CD4-positive, alpha-beta T cell (primary cell): ENCODE measurements at regions not wholly inside any gene's neighbourhood (a gene's known extent, or its start where the extent isn't known, plus 50 kb on each side); places are given as distances from the start of the nearest gene placed in this dataset.

ENCODE experiments used
- ATAC-seq: fragments of 200-7000 bp; cut with Tn5 transposase; one replicate; pipeline ENCODE4 v1.10.0; 2022; ENCODE audit warnings: mild to moderate bottlenecking; ENCODE audit not compliant: poor library complexity
- CTCF ChIA-PET: fragments of 350-600 bp; sonication (Branson Sonifier 250); formaldehyde crosslinking; loops from one replicate; lab custom pipeline; 2021; ENCODE audit warnings: antibody characterized with exemption, inconsistent platforms; lab: Charles Lee
- POLR2A ChIA-PET: fragments of 350-600 bp; sonication (Branson Sonifier 250); formaldehyde crosslinking; loops from one replicate; lab custom pipeline; 2021; ENCODE audit warnings: antibody characterized with exemption, inconsistent platforms; lab: Charles Lee
- DNase-seq, 14 experiments: peaks; one replicate each; pipeline ENCODE4 v3.0.0-alpha.2; 2013 to 2020; ENCODE audit warnings: mixed read lengths in 2 of 14
- H3K27ac ChIP-seq, 2 donors: one replicate each; pipeline versions ENCODE4 v1.5.1 to v1.7.0; 2013; ENCODE audit warnings: low read length in 2 of 2, low read depth in 1 of 2, mild to moderate bottlenecking in 1 of 2
- H3K27me3 ChIP-seq, 2 experiments: 1 replicate in 1 of 2; 2 replicates in 1 of 2; pipeline versions ENCODE4 v1.6.1 to v1.7.0; 2013; ENCODE audit warnings: low read length in 2 of 2, control low read depth in 1 of 2, mild to moderate bottlenecking in 1 of 2, moderate library complexity in 1 of 2; ENCODE audit not compliant: insufficient read depth in 2 of 2, control insufficient read depth in 1 of 2
- H3K36me3 ChIP-seq: one replicate; pipeline ENCODE4 v1.6.1; 2013; ENCODE audit warnings: low read length, control low read depth; ENCODE audit not compliant: insufficient read depth
- H3K4me1 ChIP-seq: one replicate; pipeline ENCODE4 v1.6.1; 2013; ENCODE audit warnings: low read length, control low read depth; ENCODE audit not compliant: insufficient read depth
- H3K4me3 ChIP-seq: one replicate; pipeline ENCODE4 v1.5.1; 2013; ENCODE audit warnings: mild to moderate bottlenecking, low read length, moderate library complexity
- H3K9me3 ChIP-seq, 2 experiments: 1 replicate in 1 of 2; 2 replicates in 1 of 2; pipeline versions ENCODE4 v1.6.1 to v1.7.0; 2013; ENCODE audit warnings: low read length in 2 of 2, mild to moderate bottlenecking in 2 of 2, control low read depth in 1 of 2, moderate library complexity in 1 of 2; ENCODE audit not compliant: control insufficient read depth in 1 of 2, insufficient read depth in 1 of 2
- H3K27ac Mint-ChIP-seq: one replicate; pipeline ENCODE4 v1.8.0; 2020; ENCODE audit warnings: mixed read lengths
- H3K27me3 Mint-ChIP-seq: one replicate; pipeline ENCODE4 v1.8.0; 2021; ENCODE audit warnings: mixed read lengths
- H3K36me3 Mint-ChIP-seq: one replicate; pipeline ENCODE4 v1.8.0; 2021; ENCODE audit warnings: low read depth, mixed read lengths
- H3K4me1 Mint-ChIP-seq: one replicate; pipeline ENCODE4 v1.8.0; 2021; ENCODE audit warnings: low read depth, mixed read lengths
- H3K4me3 Mint-ChIP-seq: one replicate; pipeline ENCODE4 v1.8.0; 2020; ENCODE audit warnings: mild to moderate bottlenecking, mixed read lengths
- H3K9me3 Mint-ChIP-seq: one replicate; pipeline ENCODE4 v1.8.0; 2020; ENCODE audit warnings: mixed read lengths
- intact Hi-C, 2 experiments: fragments of 100-400 bp; cut with DNase I in 1 of 2; cut with micrococcal nuclease in 1 of 2; formaldehyde crosslinking; loops; one replicate each; pipeline versions ENCODE4 v1.15.1 to v1.9.0; 2023 to 2025; cut with DNase I, micrococcal nuclease
- TF ChIP-seq, protein P1 (sequence below): fragments of 200-600 bp; IDR thresholded peaks from one replicate; pipeline ENCODE4 v1.8.0; 2022; ENCODE audit warnings: antibody characterized with exemption, mild to moderate bottlenecking

DNA sequence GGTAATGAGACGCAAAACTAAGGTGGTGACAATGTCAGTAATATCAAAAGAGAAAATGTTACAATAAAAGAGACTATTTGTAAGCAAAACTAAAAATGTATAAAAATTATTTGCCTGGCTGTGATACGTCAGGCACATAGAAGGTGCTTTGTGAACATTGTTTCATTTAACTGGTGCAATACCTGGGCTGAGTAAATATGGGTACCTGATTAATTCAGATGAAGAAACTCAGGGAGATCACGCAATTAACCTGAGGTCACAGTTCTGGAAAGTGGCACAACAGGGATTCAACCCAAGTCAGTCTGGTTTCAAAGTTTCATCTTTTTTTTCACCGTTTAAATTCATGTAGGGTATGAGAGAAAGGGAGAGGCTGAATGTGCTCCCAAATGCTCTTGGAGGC, 71.0 kb upstream of the KRAS start:
- intact Hi-C loops: loop anchor here in 1 of 2 experiments (10.0 kb wide), 1 partner anchor 77 kb away; no protein-coding TSS in a partner anchor
- peak overlapping the region; percentile 80 for H3K27ac Mint-ChIP-seq
- DNase-seq (no peak), ATAC-seq (no peak)
- peaks cover 48% of the 10 kb centered on the region for H3K4me1 Mint-ChIP-seq
- Histone ChIP-seq H3K27me3 (no peaks in the 10 kb centered on the region), H3K27ac (no peak overlapping the region), H3K9me3 (no peaks in the 10 kb centered on the region), H3K4me3 (no peak overlapping the region), H3K4me1 (peaks cover 25% of the 10 kb centered on the region), H3K36me3 (no peaks in the 10 kb centered on the region)
- CTCF ChIA-PET: no interaction called here
- TF ChIP-seq, protein P1, sequence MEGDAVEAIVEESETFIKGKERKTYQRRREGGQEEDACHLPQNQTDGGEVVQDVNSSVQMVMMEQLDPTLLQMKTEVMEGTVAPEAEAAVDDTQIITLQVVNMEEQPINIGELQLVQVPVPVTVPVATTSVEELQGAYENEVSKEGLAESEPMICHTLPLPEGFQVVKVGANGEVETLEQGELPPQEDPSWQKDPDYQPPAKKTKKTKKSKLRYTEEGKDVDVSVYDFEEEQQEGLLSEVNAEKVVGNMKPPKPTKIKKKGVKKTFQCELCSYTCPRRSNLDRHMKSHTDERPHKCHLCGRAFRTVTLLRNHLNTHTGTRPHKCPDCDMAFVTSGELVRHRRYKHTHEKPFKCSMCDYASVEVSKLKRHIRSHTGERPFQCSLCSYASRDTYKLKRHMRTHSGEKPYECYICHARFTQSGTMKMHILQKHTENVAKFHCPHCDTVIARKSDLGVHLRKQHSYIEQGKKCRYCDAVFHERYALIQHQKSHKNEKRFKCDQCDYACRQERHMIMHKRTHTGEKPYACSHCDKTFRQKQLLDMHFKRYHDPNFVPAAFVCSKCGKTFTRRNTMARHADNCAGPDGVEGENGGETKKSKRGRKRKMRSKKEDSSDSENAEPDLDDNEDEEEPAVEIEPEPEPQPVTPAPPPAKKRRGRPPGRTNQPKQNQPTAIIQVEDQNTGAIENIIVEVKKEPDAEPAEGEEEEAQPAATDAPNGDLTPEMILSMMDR: no peak
- peak overlapping the region; percentile 50 for H3K4me3 Mint-ChIP-seq
- no peaks in the 10 kb centered on the region for H3K9me3 Mint-ChIP-seq
- no peaks in the 10 kb centered on the region for H3K27me3 Mint-ChIP-seq
- H3K36me3 Mint-ChIP-seq: no peaks in the 10 kb centered on the region
- POLR2A ChIA-PET: interaction anchor here (0.7 kb wide), 1 partner anchor 56 kb away, joined by 3 read pairs; no protein-coding TSS in a partner anchor

DNA sequence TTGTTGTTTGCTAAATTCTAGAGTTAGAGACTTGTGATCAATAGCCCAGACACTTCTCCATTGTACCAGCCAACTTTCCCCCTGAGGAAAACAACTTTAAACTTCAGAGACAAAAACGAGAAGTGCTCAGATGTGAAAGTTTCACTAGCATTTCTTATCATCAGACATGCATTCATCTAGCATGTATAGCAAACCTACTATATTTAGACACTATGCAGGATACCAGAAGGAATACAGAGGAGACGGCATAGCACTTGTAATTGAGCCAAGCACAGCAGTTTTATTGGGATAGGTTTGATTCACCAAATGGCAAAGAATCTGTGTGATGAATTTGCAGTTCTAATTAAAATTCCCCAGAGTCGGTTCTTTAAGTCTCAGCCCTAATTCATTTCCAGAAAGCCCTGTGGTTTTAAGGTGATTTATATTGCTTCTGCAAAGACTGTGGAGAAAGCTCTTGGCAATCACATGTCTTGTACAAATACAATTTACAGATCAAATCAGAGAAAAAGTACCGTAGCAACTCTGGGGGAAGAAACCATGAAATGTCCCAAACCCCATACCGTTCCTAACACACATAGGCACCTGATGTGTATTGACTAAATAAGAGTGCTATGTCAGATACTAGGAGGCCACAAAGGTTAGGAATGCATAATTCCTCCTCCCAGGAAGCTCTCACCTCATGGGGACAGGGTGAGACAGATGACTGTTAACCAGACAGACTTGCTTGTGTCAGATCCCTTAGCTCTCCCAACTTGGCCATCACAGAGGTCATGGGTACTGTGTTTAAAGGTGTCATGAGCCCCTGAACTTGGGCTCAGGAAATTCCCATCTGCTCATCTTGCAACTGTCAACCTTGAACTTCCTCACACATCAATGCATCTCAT, 69.6 kb upstream of the KRAS start:
- no peak overlapping the region for H3K27ac ChIP-seq
- Mint-ChIP-seq H3K9me3 (no peaks in the 10 kb centered on the region), H3K36me3 (no peaks in the 10 kb centered on the region), H3K27ac (no peak overlapping the region), H3K27me3 (no peaks in the 10 kb centered on the region), H3K4me1 (peaks cover 48% of the 10 kb centered on the region), H3K4me3 (no peak overlapping the region)
- DNase-seq (no peak), ATAC-seq (no peak)
- peaks cover 25% of the 10 kb centered on the region for H3K4me1 ChIP-seq
- TF ChIP-seq, protein P1: no peak
- ChIA-PET CTCF (no interaction called here), POLR2A (interaction anchor here (0.8 kb wide), 1 partner anchor 57 kb away, joined by 3 read pairs; no protein-coding TSS in a partner anchor)
- H3K27me3 ChIP-seq: no peaks in the 10 kb centered on the region
- H3K9me3 ChIP-seq: no peaks in the 10 kb centered on the region
- no peaks in the 10 kb centered on the region for H3K36me3 ChIP-seq
- H3K4me3 ChIP-seq: no peak overlapping the region
- intact Hi-C loops: loop anchor here in 1 of 2 experiments (10.0 kb wide), 1 partner anchor 76 kb away; no protein-coding TSS in a partner anchor

DNA sequence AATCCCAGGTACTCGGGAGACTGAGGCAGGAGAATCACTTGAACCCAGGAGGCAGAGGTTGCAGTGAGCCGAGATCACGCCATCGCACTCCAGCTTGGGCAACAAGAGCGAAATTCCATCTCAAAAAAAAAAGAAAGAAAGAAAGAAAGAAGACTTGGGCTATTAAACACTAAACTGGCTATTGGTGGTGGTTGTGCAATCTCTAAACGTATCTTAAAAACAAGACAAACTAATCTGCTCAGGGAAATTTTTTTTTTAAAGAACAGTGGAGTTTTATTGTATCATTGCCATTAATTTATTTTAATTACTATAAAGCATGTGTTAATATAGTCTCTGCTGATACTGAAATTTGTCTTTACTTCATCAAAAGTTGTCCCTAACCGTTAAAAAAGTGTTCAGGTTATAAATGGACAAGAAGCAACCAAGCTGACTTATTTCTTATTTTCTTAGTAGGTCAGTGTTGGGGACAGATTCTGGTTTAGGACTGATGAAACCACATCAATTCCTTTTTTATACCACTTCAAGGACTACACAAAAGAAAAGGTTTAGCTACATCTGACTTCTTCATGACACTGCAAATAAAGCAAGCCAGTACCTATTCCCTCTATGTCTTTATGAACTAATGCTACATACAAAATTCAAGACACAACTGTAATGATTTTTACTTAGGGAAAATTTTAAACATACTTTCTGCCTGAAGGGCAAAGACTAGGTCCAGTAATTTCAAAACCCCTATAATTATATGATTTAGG, 68.7 kb upstream of the KRAS start:
- intact Hi-C loops: no loop called here
- H3K27me3 ChIP-seq: no peaks in the 10 kb centered on the region
- Mint-ChIP-seq H3K36me3 (no peaks in the 10 kb centered on the region), H3K27ac (no peak overlapping the region), H3K4me3 (no peak overlapping the region), H3K4me1 (peaks cover 48% of the 10 kb centered on the region), H3K27me3 (no peaks in the 10 kb centered on the region), H3K9me3 (no peaks in the 10 kb centered on the region)
- H3K4me1 ChIP-seq: peaks cover 23% of the 10 kb centered on the region
- no peaks in the 10 kb centered on the region for H3K36me3 ChIP-seq
- H3K27ac ChIP-seq: no peak overlapping the region
- ATAC-seq (no peak), DNase-seq (no peak)
- POLR2A ChIA-PET: no interaction called here
- TF ChIP-seq, protein P1: no peak
- H3K4me3 ChIP-seq: no peak overlapping the region
- H3K9me3 ChIP-seq: no peaks in the 10 kb centered on the region
- CTCF ChIA-PET: no interaction called here
